ENCODE measurements at regions not wholly inside any gene's neighbourhood (a gene's known extent, or its start where the extent isn't known, plus 50 kb on each side); places are given as distances from the start of the nearest gene placed in this dataset.

- FAIRE-seq (no peak), DNase-seq (ENCODE audit: insufficient read length, low spot score) (no peak)
- TF ChIP-seq CTCF (IDR thresholded peaks at IDR 0.05; ENCODE audit: insufficient read depth, missing control alignments): no peak
Measured at GRCh38 chr12:118750666-118751065, 230.7 kb upstream of the SRRM4 start.

- DNase-seq (ENCODE audit: insufficient read length, low spot score) (no peak), FAIRE-seq (no peak)
- no peak for TF ChIP-seq CTCF (IDR thresholded peaks at IDR 0.05; ENCODE audit: insufficient read depth, missing control alignments)
Measured at GRCh38 chr12:118751355-118751754, 230.0 kb upstream of the SRRM4 start.

GRCh38 chr12:118760623-118761022 lies 220.7 kb upstream of the SRRM4 start:
- TF ChIP-seq CTCF (IDR thresholded peaks at IDR 0.05; ENCODE audit: insufficient read depth, missing control alignments): no peak
- DNase-seq (ENCODE audit: insufficient read length, low spot score): no peak
- no peak for FAIRE-seq

GRCh38 chr12:118763234-118763633 lies 218.1 kb upstream of the SRRM4 start:
- no peak for TF ChIP-seq CTCF (IDR thresholded peaks at IDR 0.05; ENCODE audit: insufficient read depth, missing control alignments)
- DNase-seq (ENCODE audit: insufficient read length, low spot score) (no peak), FAIRE-seq (no peak)

DNA sequence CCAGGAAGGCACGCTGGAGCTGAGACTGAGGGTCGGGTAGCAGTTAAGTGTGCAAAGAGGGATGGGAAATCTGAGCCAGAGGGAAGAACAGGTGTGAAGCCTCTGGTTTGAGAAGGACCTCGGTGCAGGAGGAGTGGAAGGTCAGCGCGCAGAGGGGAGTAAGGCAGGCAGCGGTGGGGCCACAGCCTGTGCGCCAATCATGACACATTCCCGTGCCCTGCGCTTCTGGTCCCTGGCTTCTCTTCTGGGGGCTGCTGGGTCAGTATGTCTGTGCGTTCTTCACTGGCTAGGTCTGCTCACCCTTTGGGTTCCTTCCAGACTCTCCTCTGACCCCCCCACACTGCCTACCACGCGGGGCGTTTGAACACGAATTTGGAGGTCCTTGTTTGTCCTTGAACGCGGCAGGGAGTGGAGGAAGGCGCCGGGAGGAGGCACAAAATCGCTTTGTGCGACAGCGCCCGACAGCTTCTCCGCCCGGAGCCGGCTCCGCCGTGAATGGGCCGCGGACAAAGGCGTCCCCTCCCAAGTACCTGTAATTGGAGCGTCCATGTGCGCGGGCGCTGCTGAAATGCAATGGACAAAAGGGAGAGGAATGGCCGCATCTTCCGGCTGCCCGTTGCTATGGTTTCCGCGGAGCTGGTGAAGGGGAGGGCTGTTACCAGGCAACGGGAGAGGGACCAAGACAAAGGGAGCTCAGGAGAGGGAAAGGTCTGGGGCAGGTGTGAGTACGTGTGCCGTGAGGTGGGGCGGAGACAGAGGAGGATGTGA lies 207.2 kb upstream of the SRRM4 start:
- FAIRE-seq: no peak
- TF ChIP-seq CTCF (IDR thresholded peaks at IDR 0.05; ENCODE audit: insufficient read depth, missing control alignments): no peak
- DNase-seq (ENCODE audit: insufficient read length, low spot score): peak; percentile 24

GRCh38 chr12:118777504-118777903 lies 203.8 kb upstream of the SRRM4 start:
- FAIRE-seq: no peak
- DNase-seq (ENCODE audit: insufficient read length, low spot score): no peak
- no peak for TF ChIP-seq CTCF (IDR thresholded peaks at IDR 0.05; ENCODE audit: insufficient read depth, missing control alignments)

DNA sequence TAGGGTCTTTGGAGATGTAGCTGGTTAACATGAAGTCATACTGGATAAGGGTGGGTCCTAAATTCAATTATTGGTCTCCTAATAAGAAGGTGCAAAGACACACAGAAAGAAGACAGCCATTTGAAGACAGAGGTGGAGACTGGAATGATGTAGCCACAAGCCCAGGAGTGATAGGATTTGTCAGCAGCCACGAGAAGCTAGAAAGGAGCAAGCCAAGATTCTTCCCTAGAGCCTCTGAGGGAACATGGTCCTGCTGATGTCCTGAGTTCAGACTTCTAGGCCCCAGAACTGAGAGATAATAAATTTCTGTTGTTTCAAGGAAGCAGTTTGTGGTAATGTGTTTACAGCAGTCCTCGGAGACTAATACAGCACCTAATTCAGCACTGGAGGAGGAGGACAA lies 203.3 kb upstream of the SRRM4 start:
- DNase-seq (ENCODE audit: insufficient read length, low spot score) (no peak), FAIRE-seq (no peak)
- TF ChIP-seq CTCF (IDR thresholded peaks at IDR 0.05; ENCODE audit: insufficient read depth, missing control alignments): no peak
